Neural progenitor cell (in vitro differentiated cells): ENCODE measurements at regions not wholly inside any gene's neighbourhood (a gene's known extent, or its start where the extent isn't known, plus 50 kb on each side); places are given as distances from the start of the nearest gene placed in this dataset.

Experiments used
- DNase-seq: peaks from one replicate; pipeline ENCODE4 v3.0.0-alpha.2; 2016; ENCODE audit warnings: low spot score
- H2AFZ ChIP-seq: fragments of 200-600 bp; sonication (generic); replicated peaks from 2 replicates; pipeline ENCODE4 v1.6.1; 2016; ENCODE audit warnings: antibody characterized with exemption
- H3F3A ChIP-seq: fragments of 200-600 bp; sonication (generic); 2 replicates; pipeline ENCODE4 v1.6.1; 2016; ENCODE audit warnings: antibody characterized with exemption, low read depth
- H3K27ac ChIP-seq: fragments of 200-600 bp; sonication (generic); 2 replicates; pipeline ENCODE4 v1.5.1; 2016; ENCODE audit warnings: mild to moderate bottlenecking
- H3K27me3 ChIP-seq: fragments of 200-600 bp; sonication (generic); 2 replicates; pipeline ENCODE4 v1.6.1; 2016; ENCODE audit warnings: mild to moderate bottlenecking, moderate library complexity
- H3K36me3 ChIP-seq: fragments of 200-600 bp; sonication (generic); 2 replicates; pipeline ENCODE4 v1.5.1; 2016
- H3K4me1 ChIP-seq: fragments of 200-600 bp; sonication (generic); 2 replicates; pipeline ENCODE4 v1.6.1; 2016; ENCODE audit warnings: mixed run types
- H3K4me2 ChIP-seq: fragments of 200-600 bp; sonication (generic); 2 replicates; pipeline ENCODE4 v1.6.1; 2016
- H3K4me3 ChIP-seq: fragments of 200-600 bp; sonication (generic); 2 replicates; pipeline ENCODE4 v1.5.1; 2016
- H3K79me2 ChIP-seq: fragments of 200-600 bp; sonication (generic); 2 replicates; pipeline ENCODE4 v1.6.1; 2016; ENCODE audit warnings: low read depth
- H3K9ac ChIP-seq: fragments of 200-600 bp; sonication (generic); 2 replicates; pipeline ENCODE4 v1.6.1; 2016
- H3K9me3 ChIP-seq: fragments of 200-600 bp; sonication (generic); 2 replicates; pipeline ENCODE4 v1.5.1; 2016; ENCODE audit warnings: low read depth
- H4K20me1 ChIP-seq: fragments of 200-600 bp; sonication (generic); 2 replicates; pipeline ENCODE4 v1.6.1; 2016; ENCODE audit warnings: low read depth
- H3K27ac Mint-ChIP-seq: 3 replicates; pipeline ENCODE4 v1.8.0; 2021; ENCODE audit warnings: mixed read lengths
- H3K27me3 Mint-ChIP-seq: 2 replicates; pipeline ENCODE4 v1.8.0; 2022; ENCODE audit warnings: low read depth, mild to moderate bottlenecking, inconsistent platforms, moderate library complexity, mixed read lengths; ENCODE audit not compliant: insufficient read depth
- H3K36me3 Mint-ChIP-seq: 3 replicates; pipeline ENCODE4 v1.8.0; 2021; ENCODE audit warnings: mixed read lengths
- H3K4me1 Mint-ChIP-seq: 3 replicates; pipeline ENCODE4 v1.8.0; 2021; ENCODE audit warnings: mixed read lengths
- H3K4me3 Mint-ChIP-seq: 3 replicates; pipeline ENCODE4 v1.8.0; 2021; ENCODE audit warnings: mild to moderate bottlenecking, moderate library complexity, mixed read lengths
- H3K9me3 Mint-ChIP-seq: 3 replicates; pipeline ENCODE4 v1.8.0; 2020; ENCODE audit warnings: mixed read lengths
- EZH2 ChIP-seq: fragments of 200-600 bp; sonication (generic); IDR thresholded peaks from 2 replicates; pipeline ENCODE4 v1.6.1; 2017; ENCODE audit warnings: antibody characterized with exemption, mild to moderate bottlenecking, moderate library complexity
- EZH2phosphoT487 ChIP-seq: fragments of 200-600 bp; sonication (generic); IDR thresholded peaks from 2 replicates; pipeline ENCODE4 v1.6.1; 2017; ENCODE audit warnings: antibody characterized with exemption
- TF ChIP-seq, protein P1 (sequence below): fragments of 200-600 bp; sonication (generic); IDR thresholded peaks from 2 replicates; pipeline ENCODE4 v1.5.1; 2017; ENCODE audit warnings: antibody characterized with exemption, mild to moderate bottlenecking

- Histone ChIP-seq H3K4me3 (no peak overlapping the region), H3K4me2 (no peak overlapping the region), H4K20me1 (no peaks in the 10 kb centered on the region), H3K4me1 (no peaks in the 10 kb centered on the region), H3K9ac (no peak overlapping the region), H3K27me3 (no peaks in the 10 kb centered on the region), H2AFZ (no peak overlapping the region), H3K27ac (no peak overlapping the region), H3K79me2 (no peaks in the 10 kb centered on the region), H3K36me3 (no peaks in the 10 kb centered on the region), H3F3A (no peaks in the 10 kb centered on the region), H3K9me3 (no peaks in the 10 kb centered on the region)
- Mint-ChIP-seq H3K36me3 (peaks cover 3% of the 10 kb centered on the region), H3K9me3 (no peaks in the 10 kb centered on the region), H3K27me3 (peaks cover 4% of the 10 kb centered on the region), H3K4me3 (no peak overlapping the region), H3K4me1 (peaks cover 12% of the 10 kb centered on the region), H3K27ac (no peak overlapping the region)
- DNase-seq = no peak
- TF ChIP-seq, protein P1, sequence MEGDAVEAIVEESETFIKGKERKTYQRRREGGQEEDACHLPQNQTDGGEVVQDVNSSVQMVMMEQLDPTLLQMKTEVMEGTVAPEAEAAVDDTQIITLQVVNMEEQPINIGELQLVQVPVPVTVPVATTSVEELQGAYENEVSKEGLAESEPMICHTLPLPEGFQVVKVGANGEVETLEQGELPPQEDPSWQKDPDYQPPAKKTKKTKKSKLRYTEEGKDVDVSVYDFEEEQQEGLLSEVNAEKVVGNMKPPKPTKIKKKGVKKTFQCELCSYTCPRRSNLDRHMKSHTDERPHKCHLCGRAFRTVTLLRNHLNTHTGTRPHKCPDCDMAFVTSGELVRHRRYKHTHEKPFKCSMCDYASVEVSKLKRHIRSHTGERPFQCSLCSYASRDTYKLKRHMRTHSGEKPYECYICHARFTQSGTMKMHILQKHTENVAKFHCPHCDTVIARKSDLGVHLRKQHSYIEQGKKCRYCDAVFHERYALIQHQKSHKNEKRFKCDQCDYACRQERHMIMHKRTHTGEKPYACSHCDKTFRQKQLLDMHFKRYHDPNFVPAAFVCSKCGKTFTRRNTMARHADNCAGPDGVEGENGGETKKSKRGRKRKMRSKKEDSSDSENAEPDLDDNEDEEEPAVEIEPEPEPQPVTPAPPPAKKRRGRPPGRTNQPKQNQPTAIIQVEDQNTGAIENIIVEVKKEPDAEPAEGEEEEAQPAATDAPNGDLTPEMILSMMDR = no peak
Measured at GRCh38 chr2:217732992-217733391, 269.8 kb downstream of the TNS1 start.

GRCh38 chr2:217731805-217732204, 271.0 kb downstream of the TNS1 start:
- H3K79me2 ChIP-seq = no peaks in the 10 kb centered on the region
- H3K27ac Mint-ChIP-seq = no peak overlapping the region
- H3K36me3 Mint-ChIP-seq = peaks cover 3% of the 10 kb centered on the region
- H3K4me1 Mint-ChIP-seq = peaks cover 6% of the 10 kb centered on the region
- H3K27ac ChIP-seq = no peak overlapping the region
- no peak overlapping the region for H3K4me3 ChIP-seq
- H3K36me3 ChIP-seq = no peaks in the 10 kb centered on the region
- no peaks in the 10 kb centered on the region for H4K20me1 ChIP-seq
- DNase-seq = no peak
- peaks cover 4% of the 10 kb centered on the region for H3K27me3 Mint-ChIP-seq
- H3K4me2 ChIP-seq = no peak overlapping the region
- H3K4me1 ChIP-seq = no peaks in the 10 kb centered on the region
- H3K4me3 Mint-ChIP-seq = no peak overlapping the region
- H3K9ac ChIP-seq = no peak overlapping the region
- TF ChIP-seq, protein P1 = no peak
- TF ChIP-seq EZH2 (no peak), EZH2phosphoT487 (no peak)
- no peaks in the 10 kb centered on the region for H3K9me3 Mint-ChIP-seq
- no peaks in the 10 kb centered on the region for H3F3A ChIP-seq
- no peaks in the 10 kb centered on the region for H3K9me3 ChIP-seq
- H2AFZ ChIP-seq = no peak overlapping the region
- no peaks in the 10 kb centered on the region for H3K27me3 ChIP-seq

DNA sequence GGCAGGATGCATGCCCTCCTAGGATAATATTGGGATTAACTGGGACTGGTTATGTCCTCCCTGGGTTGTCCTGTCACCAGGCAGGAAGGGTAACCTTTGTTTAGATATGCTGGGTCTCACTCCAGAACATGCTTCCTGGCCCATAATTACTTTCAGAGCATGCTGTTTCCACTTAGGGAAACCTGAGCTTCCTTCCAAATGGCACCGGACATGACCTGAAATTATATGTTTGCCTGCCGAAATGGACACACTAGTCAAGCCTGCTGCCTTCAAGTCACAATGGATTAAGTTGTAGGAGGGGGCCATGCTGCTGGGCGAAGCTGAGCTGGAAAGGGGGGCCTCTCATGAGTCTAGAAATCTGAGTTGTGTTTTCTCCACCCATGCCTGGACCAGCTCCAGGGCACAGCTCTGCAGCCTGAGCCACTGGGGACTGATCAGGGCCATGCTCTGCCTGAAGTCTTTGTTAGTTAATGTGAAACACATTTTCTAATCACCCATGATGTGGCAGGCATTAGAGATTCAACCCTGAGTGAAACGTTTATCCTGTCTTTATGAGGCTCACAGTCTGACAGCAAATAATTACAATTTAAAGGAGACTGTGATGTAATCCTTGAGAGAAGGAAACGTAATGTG, 273.3 kb downstream of the TNS1 start:
- H3K27ac ChIP-seq = no peak overlapping the region
- H2AFZ ChIP-seq = no peak overlapping the region
- DNase-seq = no peak
- no peak overlapping the region for H3K27ac Mint-ChIP-seq
- no peaks in the 10 kb centered on the region for H3K9me3 ChIP-seq
- H3K27me3 ChIP-seq = no peaks in the 10 kb centered on the region
- no peaks in the 10 kb centered on the region for H3K9me3 Mint-ChIP-seq
- no peaks in the 10 kb centered on the region for H3K79me2 ChIP-seq
- no peak overlapping the region for H3K4me3 ChIP-seq
- H3K27me3 Mint-ChIP-seq = peaks cover 2% of the 10 kb centered on the region
- TF ChIP-seq EZH2phosphoT487 (no peak), EZH2 (no peak)
- TF ChIP-seq, protein P1 = no peak
- H3K4me1 ChIP-seq = no peaks in the 10 kb centered on the region
- H3K36me3 Mint-ChIP-seq = peaks cover 3% of the 10 kb centered on the region
- H3K4me3 Mint-ChIP-seq = no peak overlapping the region
- H3K4me2 ChIP-seq = no peak overlapping the region
- H3F3A ChIP-seq = no peaks in the 10 kb centered on the region
- no peak overlapping the region for H3K9ac ChIP-seq
- H3K36me3 ChIP-seq = no peaks in the 10 kb centered on the region
- H3K4me1 Mint-ChIP-seq = peaks cover 6% of the 10 kb centered on the region
- no peaks in the 10 kb centered on the region for H4K20me1 ChIP-seq
